Activated CD8-positive, alpha-beta memory T cell treated with anti-CD3 and anti-CD28 coated beads, Interleukin-2, amount 50 U/mL, for 24 hours (primary cell): ENCODE measurements at regions not wholly inside any gene's neighbourhood (a gene's known extent, or its start where the extent isn't known, plus 50 kb on each side); places are given as distances from the start of the nearest gene placed in this dataset.

Experiments used
- DNase-seq: peaks from one replicate; pipeline ENCODE4 v3.0.0-alpha.2; 2020; ENCODE audit errors: extremely low read depth

- DNase-seq: no peak
Measured at GRCh38 chr12:92032101-92032500, 113.5 kb downstream of the BTG1 start.

- no peak for DNase-seq
Measured at GRCh38 chr12:92030618-92031017, 115.0 kb downstream of the BTG1 start.

DNA sequence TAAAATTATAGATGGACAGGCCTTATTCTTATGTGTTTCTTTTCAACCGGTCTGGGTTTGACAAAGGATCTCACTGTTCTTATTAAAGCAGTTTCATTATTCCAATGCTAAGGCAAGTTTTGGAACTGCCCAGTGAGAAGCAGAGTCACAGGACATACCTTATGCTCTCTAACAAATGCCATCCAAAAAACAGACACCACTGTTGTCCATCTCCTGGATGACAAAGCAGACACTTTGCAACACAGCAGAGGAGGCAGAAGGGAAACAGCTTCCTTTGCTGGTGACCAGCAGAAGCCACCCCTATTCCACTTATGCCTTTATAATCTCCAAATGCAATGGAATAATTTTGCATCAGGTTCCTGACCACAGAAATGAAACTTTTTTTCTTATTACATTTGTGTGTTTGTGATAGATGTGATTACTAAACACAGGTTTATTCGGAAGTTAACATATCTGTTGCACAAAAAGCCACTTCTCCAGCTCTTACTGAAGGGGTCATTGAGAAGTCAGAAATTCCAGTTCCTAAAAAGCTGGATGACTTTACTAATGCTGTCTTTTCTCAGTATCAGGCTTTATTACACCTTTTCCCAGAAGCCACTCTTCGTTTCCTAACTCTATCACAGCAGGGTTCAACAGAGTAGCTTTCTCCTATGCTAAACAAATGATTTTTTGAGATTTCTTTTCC lies 115.6 kb downstream of the BTG1 start:
- DNase-seq: no peak

GRCh38 chr12:92029136-92029535 lies 116.5 kb downstream of the BTG1 start:
- no peak for DNase-seq

GRCh38 chr12:92028441-92028709 lies 117.3 kb downstream of the BTG1 start:
- DNase-seq: no peak

DNA sequence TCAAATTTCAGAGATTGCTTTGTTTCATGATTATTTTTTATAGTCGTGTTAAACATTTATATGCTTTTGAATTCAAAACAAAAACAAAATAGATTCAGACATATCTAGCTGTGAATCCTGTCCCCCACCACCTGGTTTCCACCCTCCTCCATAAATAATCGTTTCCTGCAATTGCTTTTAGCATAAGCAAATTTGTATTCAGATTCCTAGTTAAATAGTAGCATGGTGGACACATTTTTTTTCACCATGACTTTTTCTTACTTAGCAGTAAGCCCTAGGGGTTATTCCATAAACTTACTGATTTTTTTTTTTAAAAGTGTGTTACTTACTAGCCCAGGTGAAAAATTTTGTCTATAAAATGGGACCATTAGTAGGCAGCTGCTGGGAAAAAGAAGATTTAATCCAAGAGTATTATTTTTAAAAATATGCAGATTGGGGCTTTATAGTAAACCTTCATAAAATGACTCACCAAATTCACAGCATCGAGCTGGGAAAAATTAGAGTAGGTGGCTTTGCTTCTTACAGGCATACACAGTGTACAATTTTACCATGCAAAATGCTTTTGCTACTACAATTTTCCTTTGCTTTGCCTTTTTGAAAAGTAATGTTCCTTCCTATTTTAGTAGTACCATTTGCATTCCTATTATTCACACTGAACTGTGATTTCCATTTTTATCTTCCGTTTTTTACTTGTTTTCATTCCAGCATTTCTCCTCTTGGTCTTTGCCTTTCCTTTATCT lies 117.8 kb downstream of the BTG1 start:
- no peak for DNase-seq

GRCh38 chr12:92027243-92027642 lies 118.4 kb downstream of the BTG1 start:
- DNase-seq: no peak

- no peak for DNase-seq
Measured at GRCh38 chr12:92025462-92026207, 120.0 kb downstream of the BTG1 start.

- no peak for DNase-seq
Measured at GRCh38 chr12:92022093-92022492, 123.6 kb downstream of the BTG1 start.

DNA sequence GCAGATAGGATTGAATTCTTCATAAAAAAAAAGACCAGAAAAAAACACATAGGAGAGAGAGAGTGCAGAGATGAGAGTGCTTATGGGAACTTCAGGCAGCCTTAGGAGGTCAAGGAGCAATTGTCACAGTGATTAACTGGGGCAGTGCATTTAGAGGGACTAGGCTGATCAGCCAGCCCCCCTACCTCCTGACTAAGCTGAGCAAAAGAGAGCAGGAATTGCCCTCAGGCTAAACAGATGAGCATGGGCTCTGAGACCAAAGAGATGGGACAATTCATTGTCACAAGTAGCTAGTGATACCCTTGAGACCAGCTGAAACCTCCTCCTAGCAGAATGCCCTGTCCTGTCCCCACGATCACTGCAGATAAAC lies 124.0 kb downstream of the BTG1 start:
- DNase-seq: no peak

DNA sequence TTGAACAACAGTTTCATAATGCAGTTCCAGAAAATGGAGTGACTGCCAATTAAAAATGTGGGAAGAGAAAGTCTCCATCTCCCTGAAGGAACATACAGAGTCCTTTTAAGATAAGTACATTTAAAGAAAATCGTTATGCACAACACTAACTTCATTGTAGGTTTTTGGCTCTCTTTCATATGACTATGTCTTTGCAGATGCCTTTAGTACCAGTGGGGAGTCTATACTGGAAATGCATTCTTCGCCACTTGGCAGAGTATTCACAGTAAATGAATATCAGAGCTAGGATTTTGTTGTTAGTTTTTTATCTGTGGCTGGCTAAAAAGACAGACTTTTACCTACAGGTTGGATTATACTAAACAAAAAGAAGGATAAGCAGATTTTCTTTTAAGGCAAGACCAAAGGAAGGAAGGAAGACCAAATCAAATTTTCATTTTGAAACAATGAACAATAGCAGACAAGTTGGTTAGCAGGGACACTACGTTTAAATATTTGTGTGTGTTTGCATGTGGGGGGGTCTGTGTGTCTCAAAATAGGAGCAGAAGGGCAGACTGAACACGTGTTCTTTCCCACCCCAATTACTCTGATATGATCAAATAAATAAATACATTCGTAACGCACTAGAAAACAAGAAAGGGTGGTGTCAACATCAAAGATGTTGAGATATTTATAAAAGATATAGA lies 124.5 kb downstream of the BTG1 start:
- DNase-seq: no peak

GRCh38 chr12:92019491-92020277 lies 126.0 kb downstream of the BTG1 start:
- no peak for DNase-seq

DNA sequence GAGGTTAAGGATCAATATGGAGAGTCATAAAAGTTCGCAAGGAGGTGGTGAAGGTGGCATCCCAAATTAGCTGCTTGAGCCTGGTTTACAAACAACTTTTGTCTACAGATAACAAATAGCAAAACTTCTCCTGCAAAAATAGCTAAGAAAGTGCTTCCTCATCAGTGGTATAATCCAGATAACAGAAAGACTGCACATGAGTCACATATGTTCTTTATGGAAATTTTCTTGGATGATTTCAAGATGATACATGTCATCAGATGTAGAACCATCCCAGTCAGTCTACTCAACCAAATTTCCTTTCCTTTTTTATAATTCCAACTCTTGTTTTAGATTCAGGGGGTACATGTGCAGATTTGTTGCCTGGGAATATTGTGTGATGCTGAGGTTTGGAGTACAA lies 133.0 kb downstream of the BTG1 start:
- DNase-seq: no peak

DNA sequence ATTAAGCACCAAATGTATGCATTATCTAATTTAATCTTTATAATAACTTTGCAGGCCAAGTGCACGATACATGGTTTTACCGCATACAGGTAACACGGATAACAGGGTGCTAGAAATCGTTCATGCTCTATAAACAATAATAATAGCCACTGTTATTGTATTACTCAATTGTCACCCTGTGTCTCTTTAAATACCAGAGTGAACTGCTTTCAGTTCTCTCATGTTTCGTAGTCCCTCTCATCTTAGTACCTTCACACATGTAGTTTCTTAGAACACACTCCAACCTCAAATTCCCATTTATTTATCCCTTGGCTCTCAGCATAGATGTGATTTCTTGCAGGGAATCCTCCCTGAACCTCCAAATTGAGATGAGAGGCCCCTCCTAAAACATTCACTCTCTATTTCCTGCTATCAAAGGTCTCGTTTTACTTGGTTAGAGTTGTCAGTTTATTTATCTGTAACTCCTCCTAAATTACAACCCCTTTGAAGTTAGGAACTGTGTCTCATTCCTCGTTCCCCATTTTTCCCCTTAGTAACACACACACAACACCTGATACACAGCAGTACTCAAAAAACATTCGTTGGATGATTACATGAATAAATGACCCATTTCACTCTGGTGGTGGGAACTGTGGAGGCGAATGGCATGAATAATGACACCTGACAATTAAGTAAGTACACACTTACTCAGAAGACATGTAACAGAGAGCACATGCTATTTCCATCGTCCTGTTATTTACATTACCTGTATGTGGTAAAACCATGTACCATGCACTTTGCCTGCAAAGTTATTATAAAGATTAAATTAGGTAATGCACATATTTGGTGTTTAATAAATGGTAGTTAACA lies 134.6 kb downstream of the BTG1 start:
- DNase-seq: no peak

GRCh38 chr12:92010368-92010767 lies 135.3 kb downstream of the BTG1 start:
- no peak for DNase-seq

DNA sequence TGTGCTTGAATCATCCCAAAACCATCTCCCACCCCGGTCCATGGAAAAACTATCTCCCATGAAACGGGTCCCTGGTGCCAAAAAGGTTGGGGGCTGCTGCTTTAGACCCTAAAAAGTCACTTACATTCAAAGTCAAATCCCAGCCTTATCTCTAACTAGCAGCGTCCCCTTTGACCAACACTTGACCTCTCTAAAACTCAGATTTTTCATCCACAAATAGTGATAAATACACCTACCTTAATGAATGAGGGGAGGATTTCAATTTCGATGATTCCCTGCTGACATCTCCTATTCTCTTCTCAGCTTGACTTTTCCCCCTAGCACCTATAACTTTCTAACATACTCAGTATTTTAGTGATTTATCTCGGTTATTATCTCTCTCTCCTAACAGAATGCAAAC lies 137.3 kb downstream of the BTG1 start:
- no peak for DNase-seq

GRCh38 chr12:92007787-92008186 lies 137.9 kb downstream of the BTG1 start:
- no peak for DNase-seq

GRCh38 chr12:92003701-92004100 lies 141.9 kb downstream of the BTG1 start:
- DNase-seq: no peak

GRCh38 chr12:92002673-92003382 lies 142.8 kb downstream of the BTG1 start:
- no peak for DNase-seq

GRCh38 chr12:92002195-92002649 lies 143.4 kb downstream of the BTG1 start:
- no peak for DNase-seq
